ENCODE measurements at regions not wholly inside any gene's neighbourhood (a gene's known extent, or its start where the extent isn't known, plus 50 kb on each side); places are given as distances from the start of the nearest gene placed in this dataset.

DNA sequence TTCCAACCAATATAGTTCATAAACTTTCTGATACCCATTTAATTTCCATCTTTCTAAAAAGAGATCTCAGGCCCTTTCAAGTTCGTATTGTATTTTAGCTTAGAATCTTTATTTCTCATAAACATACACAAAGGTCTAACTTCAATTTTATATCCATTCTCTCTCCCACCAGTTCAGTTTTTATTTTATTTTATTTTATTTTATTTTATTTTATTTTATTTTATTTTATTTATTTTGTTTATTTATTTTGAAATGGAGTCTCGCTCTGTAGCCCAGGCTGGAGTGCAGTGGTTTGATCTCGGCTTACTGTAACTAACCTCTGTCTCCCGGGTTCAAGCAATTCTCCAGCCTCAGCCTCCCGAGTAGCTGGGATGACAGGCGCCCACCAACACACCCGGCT lies 552.8 kb downstream of the SLITRK5 start:
- H3K36me3 ChIP-seq: no peaks in the 10 kb centered on the region
- no peaks in the 10 kb centered on the region for H3K9me3 ChIP-seq (ENCODE audit: low read depth)
- no peak overlapping the region for H3K4me3 ChIP-seq
- H3K27me3 ChIP-seq: no peaks in the 10 kb centered on the region
- no peaks in the 10 kb centered on the region for H3K36me3 Mint-ChIP-seq
- no peak for DNase-seq (ENCODE audit: low spot score)
- no peak overlapping the region for H3K27ac Mint-ChIP-seq
- no peak overlapping the region for H3K9ac ChIP-seq
- peaks cover 3% of the 10 kb centered on the region for H3K27me3 Mint-ChIP-seq (ENCODE audit: insufficient read depth, low read depth)
- no peaks in the 10 kb centered on the region for H3K4me1 Mint-ChIP-seq
- no peaks in the 10 kb centered on the region for H3K4me1 ChIP-seq
- H3K9me3 Mint-ChIP-seq: peaks cover 2% of the 10 kb centered on the region
- TF ChIP-seq EZH2 (IDR thresholded peaks at IDR 0.05): no peak
- TF ChIP-seq, protein P1, sequence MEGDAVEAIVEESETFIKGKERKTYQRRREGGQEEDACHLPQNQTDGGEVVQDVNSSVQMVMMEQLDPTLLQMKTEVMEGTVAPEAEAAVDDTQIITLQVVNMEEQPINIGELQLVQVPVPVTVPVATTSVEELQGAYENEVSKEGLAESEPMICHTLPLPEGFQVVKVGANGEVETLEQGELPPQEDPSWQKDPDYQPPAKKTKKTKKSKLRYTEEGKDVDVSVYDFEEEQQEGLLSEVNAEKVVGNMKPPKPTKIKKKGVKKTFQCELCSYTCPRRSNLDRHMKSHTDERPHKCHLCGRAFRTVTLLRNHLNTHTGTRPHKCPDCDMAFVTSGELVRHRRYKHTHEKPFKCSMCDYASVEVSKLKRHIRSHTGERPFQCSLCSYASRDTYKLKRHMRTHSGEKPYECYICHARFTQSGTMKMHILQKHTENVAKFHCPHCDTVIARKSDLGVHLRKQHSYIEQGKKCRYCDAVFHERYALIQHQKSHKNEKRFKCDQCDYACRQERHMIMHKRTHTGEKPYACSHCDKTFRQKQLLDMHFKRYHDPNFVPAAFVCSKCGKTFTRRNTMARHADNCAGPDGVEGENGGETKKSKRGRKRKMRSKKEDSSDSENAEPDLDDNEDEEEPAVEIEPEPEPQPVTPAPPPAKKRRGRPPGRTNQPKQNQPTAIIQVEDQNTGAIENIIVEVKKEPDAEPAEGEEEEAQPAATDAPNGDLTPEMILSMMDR (IDR thresholded peaks at IDR 0.05): no peak
- no peak for TF ChIP-seq EZH2phosphoT487 (IDR thresholded peaks at IDR 0.05)
- no peak overlapping the region for H3K27ac ChIP-seq
- no peak overlapping the region for H2AFZ ChIP-seq (replicated peaks)
- no peaks in the 10 kb centered on the region for H4K20me1 ChIP-seq (ENCODE audit: low read depth)
- no peak overlapping the region for H3K4me2 ChIP-seq
- no peaks in the 10 kb centered on the region for H3F3A ChIP-seq (ENCODE audit: low read depth)
- H3K4me3 Mint-ChIP-seq: no peak overlapping the region
- no peaks in the 10 kb centered on the region for H3K79me2 ChIP-seq (ENCODE audit: low read depth)

DNA sequence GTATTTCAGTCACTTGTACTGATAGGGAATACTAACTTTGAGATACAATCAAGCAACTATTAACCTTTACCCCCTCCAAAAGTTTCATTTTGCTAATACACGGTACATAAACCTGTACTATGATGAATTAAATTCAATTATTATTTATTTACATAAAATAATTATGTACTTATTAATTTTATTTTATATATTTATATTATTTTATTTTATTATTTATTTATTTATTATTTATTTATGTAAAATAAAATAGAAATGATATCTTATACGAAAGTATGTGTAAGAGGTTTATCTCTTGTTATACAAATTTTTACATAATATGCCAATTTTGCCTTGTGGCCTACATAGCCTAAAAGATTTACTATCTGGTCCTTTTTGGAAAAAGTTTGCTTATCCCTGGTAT lies 564.3 kb downstream of the SLITRK5 start:
- Histone ChIP-seq H3K36me3 (no peaks in the 10 kb centered on the region), H2AFZ (replicated peaks) (no peak overlapping the region), H3K4me1 (no peaks in the 10 kb centered on the region), H3K27ac (no peak overlapping the region), H3K9ac (no peak overlapping the region), H4K20me1 (ENCODE audit: low read depth) (no peaks in the 10 kb centered on the region), H3F3A (ENCODE audit: low read depth) (no peaks in the 10 kb centered on the region), H3K79me2 (ENCODE audit: low read depth) (no peaks in the 10 kb centered on the region), H3K4me2 (no peak overlapping the region), H3K4me3 (no peak overlapping the region), H3K9me3 (ENCODE audit: low read depth) (no peaks in the 10 kb centered on the region), H3K27me3 (no peaks in the 10 kb centered on the region)
- no peaks in the 10 kb centered on the region for H3K27me3 Mint-ChIP-seq (ENCODE audit: insufficient read depth, low read depth)
- no peaks in the 10 kb centered on the region for H3K36me3 Mint-ChIP-seq
- H3K27ac Mint-ChIP-seq: no peak overlapping the region
- no peak for DNase-seq (ENCODE audit: low spot score)
- H3K4me1 Mint-ChIP-seq: no peaks in the 10 kb centered on the region
- TF ChIP-seq, protein P1 (IDR thresholded peaks at IDR 0.05): no peak
- TF ChIP-seq EZH2 (IDR thresholded peaks at IDR 0.05) (no peak), EZH2phosphoT487 (IDR thresholded peaks at IDR 0.05) (no peak)
- H3K4me3 Mint-ChIP-seq: no peak overlapping the region
- H3K9me3 Mint-ChIP-seq: no peaks in the 10 kb centered on the region

DNA sequence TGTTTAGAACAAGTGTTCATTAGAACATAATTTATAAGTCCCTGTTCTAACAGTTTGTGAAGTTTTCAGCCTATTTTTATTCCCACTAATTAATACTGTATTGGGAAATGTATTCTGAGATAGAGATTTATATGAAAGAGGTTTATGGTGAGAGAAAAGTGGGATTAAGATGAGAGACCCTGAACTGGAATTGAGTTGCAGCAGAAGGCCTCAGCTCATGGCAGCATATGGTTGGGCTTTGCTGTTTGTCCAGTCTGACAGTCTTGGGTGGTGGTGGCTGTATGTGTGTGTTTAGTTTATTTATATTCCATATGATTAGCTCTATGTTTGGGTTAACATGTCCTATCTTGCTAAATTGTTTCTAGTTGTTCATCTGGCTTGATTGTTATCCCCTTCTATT lies 575.1 kb downstream of the SLITRK5 start:
- H3K4me3 Mint-ChIP-seq: no peak overlapping the region
- TF ChIP-seq EZH2 (IDR thresholded peaks at IDR 0.05) (no peak), EZH2phosphoT487 (IDR thresholded peaks at IDR 0.05) (no peak)
- TF ChIP-seq, protein P1 (IDR thresholded peaks at IDR 0.05): no peak
- no peak overlapping the region for H3K27ac ChIP-seq
- no peak overlapping the region for H3K4me3 ChIP-seq
- H3K36me3 ChIP-seq: no peaks in the 10 kb centered on the region
- no peaks in the 10 kb centered on the region for H3K36me3 Mint-ChIP-seq
- no peaks in the 10 kb centered on the region for H3K27me3 ChIP-seq
- H3K9me3 ChIP-seq (ENCODE audit: low read depth): no peaks in the 10 kb centered on the region
- H3K9ac ChIP-seq: no peak overlapping the region
- no peaks in the 10 kb centered on the region for H4K20me1 ChIP-seq (ENCODE audit: low read depth)
- no peaks in the 10 kb centered on the region for H3F3A ChIP-seq (ENCODE audit: low read depth)
- peaks cover 7% of the 10 kb centered on the region for H3K4me1 ChIP-seq
- H3K4me1 Mint-ChIP-seq: peaks cover 6% of the 10 kb centered on the region
- no peaks in the 10 kb centered on the region for H3K9me3 Mint-ChIP-seq
- DNase-seq (ENCODE audit: low spot score): no peak
- no peaks in the 10 kb centered on the region for H3K79me2 ChIP-seq (ENCODE audit: low read depth)
- H2AFZ ChIP-seq (replicated peaks): no peak overlapping the region
- H3K27me3 Mint-ChIP-seq (ENCODE audit: insufficient read depth, low read depth): no peaks in the 10 kb centered on the region
- no peak overlapping the region for H3K4me2 ChIP-seq
- H3K27ac Mint-ChIP-seq: no peak overlapping the region

Measured in neural progenitor cell (in vitro differentiated cells).